CD4-positive, alpha-beta T cell (primary cell): ENCODE measurements at regions not wholly inside any gene's neighbourhood (a gene's known extent, or its start where the extent isn't known, plus 50 kb on each side); places are given as distances from the start of the nearest gene placed in this dataset.

Experiments used
- ATAC-seq: fragments of 200-7000 bp; cut with Tn5 transposase; one replicate; pipeline ENCODE4 v1.10.0; 2022; ENCODE audit warnings: mild to moderate bottlenecking; ENCODE audit not compliant: poor library complexity
- CTCF ChIA-PET: fragments of 350-600 bp; sonication (Branson Sonifier 250); formaldehyde crosslinking; loops from one replicate; lab custom pipeline; 2021; ENCODE audit warnings: antibody characterized with exemption, inconsistent platforms; lab: Charles Lee
- POLR2A ChIA-PET: fragments of 350-600 bp; sonication (Branson Sonifier 250); formaldehyde crosslinking; loops from one replicate; lab custom pipeline; 2021; ENCODE audit warnings: antibody characterized with exemption, inconsistent platforms; lab: Charles Lee
- DNase-seq, 14 experiments: peaks; one replicate each; pipeline ENCODE4 v3.0.0-alpha.2; 2013 to 2020; ENCODE audit warnings: mixed read lengths in 2 of 14
- H3K27ac ChIP-seq, 2 donors: one replicate each; pipeline versions ENCODE4 v1.5.1 to v1.7.0; 2013; ENCODE audit warnings: low read length in 2 of 2, low read depth in 1 of 2, mild to moderate bottlenecking in 1 of 2
- H3K27me3 ChIP-seq, 2 experiments: 1 replicate in 1 of 2; 2 replicates in 1 of 2; pipeline versions ENCODE4 v1.6.1 to v1.7.0; 2013; ENCODE audit warnings: low read length in 2 of 2, control low read depth in 1 of 2, mild to moderate bottlenecking in 1 of 2, moderate library complexity in 1 of 2; ENCODE audit not compliant: insufficient read depth in 2 of 2, control insufficient read depth in 1 of 2
- H3K36me3 ChIP-seq: one replicate; pipeline ENCODE4 v1.6.1; 2013; ENCODE audit warnings: low read length, control low read depth; ENCODE audit not compliant: insufficient read depth
- H3K4me1 ChIP-seq: one replicate; pipeline ENCODE4 v1.6.1; 2013; ENCODE audit warnings: low read length, control low read depth; ENCODE audit not compliant: insufficient read depth
- H3K4me3 ChIP-seq: one replicate; pipeline ENCODE4 v1.5.1; 2013; ENCODE audit warnings: mild to moderate bottlenecking, low read length, moderate library complexity
- H3K9me3 ChIP-seq, 2 experiments: 1 replicate in 1 of 2; 2 replicates in 1 of 2; pipeline versions ENCODE4 v1.6.1 to v1.7.0; 2013; ENCODE audit warnings: low read length in 2 of 2, mild to moderate bottlenecking in 2 of 2, control low read depth in 1 of 2, moderate library complexity in 1 of 2; ENCODE audit not compliant: control insufficient read depth in 1 of 2, insufficient read depth in 1 of 2
- H3K27ac Mint-ChIP-seq: one replicate; pipeline ENCODE4 v1.8.0; 2020; ENCODE audit warnings: mixed read lengths
- H3K27me3 Mint-ChIP-seq: one replicate; pipeline ENCODE4 v1.8.0; 2021; ENCODE audit warnings: mixed read lengths
- H3K36me3 Mint-ChIP-seq: one replicate; pipeline ENCODE4 v1.8.0; 2021; ENCODE audit warnings: low read depth, mixed read lengths
- H3K4me1 Mint-ChIP-seq: one replicate; pipeline ENCODE4 v1.8.0; 2021; ENCODE audit warnings: low read depth, mixed read lengths
- H3K4me3 Mint-ChIP-seq: one replicate; pipeline ENCODE4 v1.8.0; 2020; ENCODE audit warnings: mild to moderate bottlenecking, mixed read lengths
- H3K9me3 Mint-ChIP-seq: one replicate; pipeline ENCODE4 v1.8.0; 2020; ENCODE audit warnings: mixed read lengths
- intact Hi-C, 2 experiments: fragments of 100-400 bp; cut with DNase I in 1 of 2; cut with micrococcal nuclease in 1 of 2; formaldehyde crosslinking; loops; one replicate each; pipeline versions ENCODE4 v1.15.1 to v1.9.0; 2023 to 2025; cut with DNase I, micrococcal nuclease
- TF ChIP-seq, protein P1 (sequence below): fragments of 200-600 bp; IDR thresholded peaks from one replicate; pipeline ENCODE4 v1.8.0; 2022; ENCODE audit warnings: antibody characterized with exemption, mild to moderate bottlenecking

DNA sequence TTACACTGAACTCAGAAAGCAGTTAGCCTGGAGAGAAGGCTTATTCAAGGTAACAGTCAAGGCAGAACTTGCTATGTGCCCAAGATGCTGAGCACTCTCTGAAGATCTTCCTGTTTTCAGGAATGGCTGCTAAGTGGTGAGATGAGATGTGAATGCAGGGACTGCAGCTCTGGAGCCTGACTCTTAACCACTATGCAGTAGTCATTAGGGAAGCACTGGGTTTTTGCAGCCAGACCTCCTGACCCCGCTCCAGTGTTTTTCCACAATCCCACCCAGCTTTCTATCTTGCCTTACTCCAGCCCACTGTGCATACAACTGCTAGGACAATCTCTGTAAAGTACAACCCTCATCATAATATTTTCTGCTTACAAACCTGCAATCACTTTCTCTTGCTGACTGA is 95.2 kb upstream of the LNX1 start:
- ChIA-PET CTCF (no interaction called here), POLR2A (no interaction called here)
- Mint-ChIP-seq H3K36me3 (no peaks in the 10 kb centered on the region), H3K4me1 (no peaks in the 10 kb centered on the region), H3K9me3 (no peaks in the 10 kb centered on the region), H3K27me3 (peaks cover 68% of the 10 kb centered on the region), H3K27ac (no peak overlapping the region), H3K4me3 (no peak overlapping the region)
- no peak overlapping the region for H3K4me3 ChIP-seq
- no peak for DNase-seq
- H3K4me1 ChIP-seq, result no peaks in the 10 kb centered on the region
- H3K27ac ChIP-seq, result no peak overlapping the region
- TF ChIP-seq, protein P1, sequence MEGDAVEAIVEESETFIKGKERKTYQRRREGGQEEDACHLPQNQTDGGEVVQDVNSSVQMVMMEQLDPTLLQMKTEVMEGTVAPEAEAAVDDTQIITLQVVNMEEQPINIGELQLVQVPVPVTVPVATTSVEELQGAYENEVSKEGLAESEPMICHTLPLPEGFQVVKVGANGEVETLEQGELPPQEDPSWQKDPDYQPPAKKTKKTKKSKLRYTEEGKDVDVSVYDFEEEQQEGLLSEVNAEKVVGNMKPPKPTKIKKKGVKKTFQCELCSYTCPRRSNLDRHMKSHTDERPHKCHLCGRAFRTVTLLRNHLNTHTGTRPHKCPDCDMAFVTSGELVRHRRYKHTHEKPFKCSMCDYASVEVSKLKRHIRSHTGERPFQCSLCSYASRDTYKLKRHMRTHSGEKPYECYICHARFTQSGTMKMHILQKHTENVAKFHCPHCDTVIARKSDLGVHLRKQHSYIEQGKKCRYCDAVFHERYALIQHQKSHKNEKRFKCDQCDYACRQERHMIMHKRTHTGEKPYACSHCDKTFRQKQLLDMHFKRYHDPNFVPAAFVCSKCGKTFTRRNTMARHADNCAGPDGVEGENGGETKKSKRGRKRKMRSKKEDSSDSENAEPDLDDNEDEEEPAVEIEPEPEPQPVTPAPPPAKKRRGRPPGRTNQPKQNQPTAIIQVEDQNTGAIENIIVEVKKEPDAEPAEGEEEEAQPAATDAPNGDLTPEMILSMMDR, result no peak
- H3K9me3 ChIP-seq, result no peaks in the 10 kb centered on the region
- H3K36me3 ChIP-seq, result no peaks in the 10 kb centered on the region
- peaks cover 0 to 3% of the 10 kb centered on the region in 2 experiments for H3K27me3 ChIP-seq
- intact Hi-C loops, result no loop called here
- ATAC-seq, result no peak

DNA sequence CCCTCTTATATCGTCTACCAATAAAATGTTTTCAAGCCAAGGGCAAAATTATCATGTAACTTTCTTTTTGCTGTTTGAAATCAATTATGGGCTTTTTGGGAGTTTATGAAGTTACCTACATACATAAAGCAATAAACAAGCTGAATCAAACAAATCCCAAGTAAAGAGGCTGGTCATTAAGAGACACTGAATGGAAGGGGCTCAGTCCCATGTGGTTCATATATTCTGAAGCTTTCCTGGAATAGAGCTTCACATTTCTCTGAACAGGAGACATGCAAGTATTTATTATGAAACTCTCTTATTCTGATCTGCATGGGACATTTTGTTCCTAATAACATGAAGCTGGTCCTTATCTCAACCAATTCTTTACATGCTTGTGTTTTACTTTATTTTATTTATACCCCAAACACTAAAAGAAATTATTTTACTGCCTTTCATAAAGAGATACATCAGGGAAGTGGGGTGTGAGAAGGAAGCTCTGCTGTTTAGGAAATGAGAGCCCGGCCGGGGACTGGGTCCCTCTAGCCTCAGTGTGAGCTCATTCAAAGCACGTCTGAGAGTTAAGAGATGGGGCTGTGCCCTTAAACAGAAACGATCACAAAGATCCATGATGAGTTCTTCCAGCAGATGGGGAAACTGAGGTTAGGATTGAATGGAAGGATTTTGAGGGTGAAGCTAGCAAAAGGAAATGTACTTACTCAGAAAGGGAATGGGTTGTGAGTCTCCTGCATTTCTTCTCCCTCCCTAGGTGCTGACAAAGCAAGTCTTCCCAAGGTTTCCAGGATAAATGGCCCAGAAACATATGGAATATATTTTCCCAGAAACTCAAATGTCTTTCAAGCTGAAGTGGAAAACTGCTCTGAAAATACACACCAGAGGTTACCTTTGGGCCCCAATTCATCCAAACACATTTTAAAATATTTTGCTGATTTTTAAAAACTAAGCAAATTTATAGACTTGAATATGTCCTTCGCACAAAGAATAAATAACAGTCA is 93.1 kb upstream of the LNX1 start:
- Mint-ChIP-seq H3K27ac (no peak overlapping the region), H3K36me3 (no peaks in the 10 kb centered on the region), H3K9me3 (no peaks in the 10 kb centered on the region), H3K4me1 (no peaks in the 10 kb centered on the region), H3K4me3 (no peak overlapping the region), H3K27me3 (peaks cover 53% of the 10 kb centered on the region)
- no peaks in the 10 kb centered on the region for H3K36me3 ChIP-seq
- ChIA-PET POLR2A (no interaction called here), CTCF (no interaction called here)
- TF ChIP-seq, protein P1, result no peak
- no peaks in the 10 kb centered on the region for H3K9me3 ChIP-seq
- intact Hi-C loops, result no loop called here
- ATAC-seq (no peak), DNase-seq (no peak)
- no peak overlapping the region for H3K27ac ChIP-seq
- H3K4me3 ChIP-seq, result no peak overlapping the region
- H3K4me1 ChIP-seq, result no peaks in the 10 kb centered on the region
- peaks cover 0 to 3% of the 10 kb centered on the region in 2 experiments for H3K27me3 ChIP-seq

DNA sequence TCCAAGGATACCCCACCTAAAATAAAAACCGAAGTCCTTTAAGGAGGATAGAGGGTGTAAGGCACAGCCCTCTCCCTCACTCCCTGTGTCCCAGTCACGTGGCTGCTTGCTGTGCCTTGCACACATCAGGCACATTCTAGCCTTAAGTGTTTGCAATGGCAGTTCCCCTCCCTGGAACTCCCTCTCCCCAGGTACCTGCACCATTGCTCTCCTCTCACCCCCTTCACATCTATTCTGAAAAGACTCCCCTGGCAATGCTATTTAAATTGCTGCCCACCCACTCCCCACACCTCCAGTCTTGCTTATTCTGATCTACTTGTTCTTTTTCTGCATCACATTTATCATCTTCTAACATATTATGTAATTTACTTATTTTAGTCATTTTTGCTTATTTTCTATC is 91.6 kb upstream of the LNX1 start:
- Mint-ChIP-seq H3K27me3 (peaks cover 43% of the 10 kb centered on the region), H3K27ac (no peak overlapping the region), H3K36me3 (no peaks in the 10 kb centered on the region), H3K4me3 (no peak overlapping the region), H3K4me1 (no peaks in the 10 kb centered on the region), H3K9me3 (no peaks in the 10 kb centered on the region)
- DNase-seq (no peak), ATAC-seq (no peak)
- peaks cover 0 to 3% of the 10 kb centered on the region in 2 experiments for H3K27me3 ChIP-seq
- no peaks in the 10 kb centered on the region for H3K9me3 ChIP-seq
- intact Hi-C loops, result no loop called here
- H3K36me3 ChIP-seq, result no peaks in the 10 kb centered on the region
- no peak overlapping the region for H3K27ac ChIP-seq
- no peaks in the 10 kb centered on the region for H3K4me1 ChIP-seq
- CTCF ChIA-PET, result no interaction called here
- H3K4me3 ChIP-seq, result no peak overlapping the region
- POLR2A ChIA-PET, result no interaction called here
- TF ChIP-seq, protein P1, result no peak
